C1 segment of cervical spinal cord (tissue), 14 donors: ENCODE measurements at regions not wholly inside any gene's neighbourhood (a gene's known extent, or its start where the extent isn't known, plus 50 kb on each side); places are given as distances from the start of the nearest gene placed in this dataset.
"Not testable (repeated sequence)": the region's sequence is repeated elsewhere in the genome, so short reads cannot be mapped to it uniquely, and the experiment has no call there.

ENCODE experiments used
- DNase-seq, 14 donors: peaks; one replicate each; lab custom pipeline; 2025; lab: John Stamatoyannopoulos, UW

DNA sequence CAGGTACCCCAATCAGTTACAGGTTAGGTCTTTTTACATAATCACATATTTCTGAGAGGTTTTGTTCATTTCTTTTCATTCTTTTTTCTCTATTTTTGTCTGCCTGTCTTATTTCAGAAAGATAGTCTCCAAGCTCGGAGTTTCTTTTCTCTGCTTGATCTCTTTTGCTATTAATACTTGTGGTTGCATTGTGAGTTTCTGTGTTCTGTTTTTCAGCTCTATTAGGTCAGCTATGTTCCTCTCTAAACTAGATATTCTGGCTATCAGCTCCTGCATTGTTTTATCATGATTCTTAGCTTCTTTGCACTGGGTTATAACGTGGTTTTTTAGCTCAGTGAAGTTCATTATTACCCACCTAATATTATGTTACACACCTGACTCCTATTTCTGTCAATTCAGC, 914.1 kb downstream of the TRHDE start:
- no peak for DNase-seq

DNA sequence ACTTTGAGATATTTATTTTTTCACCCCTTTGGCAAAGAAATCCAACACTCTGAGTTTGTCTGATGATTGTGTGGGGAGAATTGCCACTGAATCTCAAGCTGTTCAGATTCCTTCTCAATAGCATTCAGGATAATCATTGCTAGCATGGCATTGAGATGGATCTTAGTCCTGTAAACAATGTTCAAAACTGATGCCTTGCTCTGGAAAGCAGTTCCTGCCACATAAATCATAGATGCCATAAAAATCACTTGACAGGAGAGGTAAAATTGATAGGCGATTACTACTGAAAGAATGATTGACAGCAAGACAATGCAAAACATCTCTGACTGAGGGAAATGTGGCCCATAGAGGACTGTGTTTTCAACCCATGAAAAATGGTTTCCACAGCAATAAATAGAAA, 915.6 kb downstream of the TRHDE start:
- no peak for DNase-seq

DNA sequence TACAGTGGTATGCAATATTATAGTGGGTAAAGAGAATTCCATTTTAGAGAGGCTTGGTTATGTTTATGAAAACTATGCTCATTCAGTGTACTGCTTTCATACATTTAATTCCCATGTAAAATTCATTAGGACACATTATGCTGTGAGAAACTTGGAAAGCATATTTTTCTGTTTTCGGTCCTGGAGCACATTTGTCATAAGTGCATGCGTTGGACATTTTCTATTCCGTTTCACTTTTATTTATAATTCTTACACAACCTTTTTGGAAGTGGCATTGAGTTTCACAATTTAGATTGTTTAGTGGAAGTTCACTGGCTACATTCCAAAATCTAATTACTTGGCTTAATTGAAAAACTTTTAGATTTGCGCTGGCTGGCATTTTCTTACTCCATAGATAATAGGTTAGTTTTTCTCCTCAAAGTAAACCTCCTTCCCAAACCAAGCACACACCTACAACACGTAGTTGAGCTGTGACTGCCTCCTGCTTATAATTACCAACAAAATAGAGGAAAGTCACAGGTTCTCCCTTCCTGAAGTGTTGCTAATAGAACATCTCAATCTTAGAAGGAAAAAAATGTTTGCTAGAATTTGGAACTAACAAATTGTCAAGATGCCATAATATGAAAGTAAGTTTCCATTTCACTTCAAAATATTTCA, 938.5 kb downstream of the TRHDE start:
- no peak for DNase-seq

DNA sequence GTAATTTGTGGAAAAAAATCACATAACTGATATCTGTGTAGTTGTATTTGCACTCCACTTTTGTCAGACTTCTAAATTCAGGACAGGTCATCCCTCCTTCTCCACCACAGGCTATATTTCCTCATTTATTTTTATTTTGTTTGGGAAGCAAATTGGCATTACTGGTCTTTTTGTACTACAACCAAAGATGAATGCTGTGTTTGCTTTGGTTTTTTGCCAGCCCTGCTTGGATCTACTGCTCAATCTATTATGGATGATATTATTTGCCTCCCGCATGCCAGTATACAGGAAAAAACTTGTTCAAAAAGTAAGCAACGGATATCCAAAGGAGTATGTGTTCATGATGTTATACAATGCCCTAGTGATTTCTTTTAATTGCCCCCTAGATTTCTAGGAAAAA, 948.8 kb downstream of the TRHDE start:
- DNase-seq: no peak

DNA sequence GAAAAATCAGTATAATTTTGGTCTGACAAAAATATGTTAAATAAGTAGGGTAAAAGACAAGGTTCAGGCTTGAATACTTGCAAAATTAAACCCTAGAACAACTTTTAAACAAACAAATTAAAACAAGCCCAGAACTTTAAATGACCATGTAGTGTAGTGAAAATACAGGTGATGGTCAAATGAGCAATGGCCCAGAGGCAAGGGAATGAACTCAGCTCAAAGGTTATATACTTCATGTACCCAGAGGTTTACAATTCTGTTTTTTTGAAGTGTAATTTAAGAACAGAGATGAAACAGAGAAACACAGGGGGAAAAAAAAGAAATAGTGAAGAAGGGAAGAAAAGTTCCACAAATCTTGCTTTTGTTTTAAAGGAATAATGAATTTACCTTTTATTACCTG, 949.2 kb downstream of the TRHDE start:
- no peak for DNase-seq

DNA sequence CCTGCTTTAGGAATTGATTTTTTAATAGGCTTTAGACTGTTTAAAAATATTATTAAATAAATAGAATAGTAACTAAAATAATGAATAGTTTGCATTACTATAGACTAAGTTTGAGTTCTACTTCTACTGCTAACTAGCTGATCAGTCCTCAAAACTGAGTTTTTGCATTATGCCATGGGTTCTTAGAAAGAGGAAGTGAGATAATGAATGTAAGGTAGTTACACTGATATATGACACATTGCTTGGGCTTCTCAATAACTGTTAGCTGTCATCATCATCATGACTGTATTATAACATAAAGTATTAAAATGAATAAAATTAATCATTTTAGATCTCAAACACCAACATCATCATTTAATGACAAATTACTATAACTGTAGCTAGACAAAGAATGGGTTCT, 949.7 kb downstream of the TRHDE start:
- DNase-seq: no peak

DNA sequence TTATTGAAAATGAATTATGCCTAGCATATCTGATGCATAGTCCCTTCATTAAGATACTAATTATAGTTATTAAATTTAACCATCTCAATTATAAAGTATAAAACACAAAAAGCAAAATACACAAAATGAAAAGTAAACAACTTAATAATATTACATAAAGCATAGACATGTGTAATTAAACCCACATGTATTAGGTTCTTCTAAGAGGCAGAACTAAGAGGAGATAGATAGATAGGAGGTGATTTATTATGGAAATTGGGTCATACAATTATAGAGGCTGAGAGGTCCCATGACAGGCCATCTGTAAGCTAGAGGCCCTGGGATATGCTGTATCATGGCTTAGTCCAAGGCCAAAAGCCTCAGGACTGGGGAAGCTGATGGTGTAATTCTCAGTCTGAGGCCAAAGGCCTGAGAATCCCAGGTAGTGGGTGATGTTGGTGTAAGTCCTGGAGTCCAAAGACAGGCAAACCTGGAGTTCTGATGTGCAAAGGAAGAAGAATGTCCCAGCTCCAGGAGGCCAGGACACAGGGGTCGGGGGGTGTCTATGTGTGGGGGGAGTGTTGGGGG, 953.3 kb downstream of the TRHDE start:
- no peak for DNase-seq

DNA sequence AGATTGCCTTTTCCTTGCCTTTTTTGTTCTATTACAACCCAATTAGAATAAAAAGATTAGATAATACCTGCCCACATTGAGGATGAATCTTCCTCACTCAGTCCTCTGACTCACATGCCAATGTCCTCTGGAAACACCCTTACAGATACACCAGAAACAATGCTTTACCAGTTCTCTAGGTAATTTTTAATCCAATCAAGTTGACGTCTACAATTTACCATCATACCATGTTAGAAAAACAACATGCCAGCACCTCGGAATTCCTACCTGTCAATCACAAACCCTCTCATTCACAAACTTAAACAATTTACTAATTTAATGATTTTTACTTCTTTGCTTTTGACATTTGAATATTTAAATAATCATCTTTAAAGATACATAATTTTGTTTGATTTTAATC, 953.8 kb downstream of the TRHDE start:
- no peak for DNase-seq

DNA sequence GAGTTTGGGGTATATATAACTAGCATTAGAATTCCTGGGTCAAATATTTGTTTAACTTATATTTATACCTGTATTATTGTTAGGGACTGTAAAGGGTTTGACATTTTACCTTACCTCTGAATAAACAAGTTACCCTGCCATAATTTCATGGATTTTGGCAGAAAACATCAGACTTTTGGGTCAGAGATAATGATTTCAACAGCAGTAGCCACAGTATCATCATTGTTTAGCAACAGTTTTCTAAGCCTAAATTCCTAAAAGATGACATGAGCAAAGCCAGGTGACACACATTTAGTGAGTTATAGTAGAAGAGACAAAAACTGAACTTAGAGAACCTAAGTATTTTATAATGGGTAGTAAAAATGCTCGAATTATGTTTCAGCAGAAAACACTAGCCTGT, 954.4 kb downstream of the TRHDE start:
- DNase-seq: no peak

DNA sequence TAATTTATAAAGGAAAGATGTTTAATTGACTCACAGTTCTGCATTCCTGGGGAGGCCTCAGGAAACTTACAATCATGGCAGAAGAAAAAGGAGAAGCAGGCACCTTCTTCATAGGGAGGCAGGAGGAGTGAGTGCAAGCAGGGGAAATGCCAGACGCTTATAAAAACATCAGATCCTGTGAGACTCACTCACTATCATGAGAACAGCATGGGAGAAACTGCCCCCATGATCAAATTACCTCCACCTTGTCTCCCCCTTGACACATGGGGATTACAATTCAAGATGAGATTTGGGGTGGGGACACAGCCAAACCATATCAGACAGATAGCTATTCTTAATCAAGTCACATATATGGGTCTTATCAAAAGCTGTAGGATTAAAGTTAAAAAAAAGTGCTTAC, 956.7 kb downstream of the TRHDE start:
- DNase-seq: not testable (repeated sequence)

DNA sequence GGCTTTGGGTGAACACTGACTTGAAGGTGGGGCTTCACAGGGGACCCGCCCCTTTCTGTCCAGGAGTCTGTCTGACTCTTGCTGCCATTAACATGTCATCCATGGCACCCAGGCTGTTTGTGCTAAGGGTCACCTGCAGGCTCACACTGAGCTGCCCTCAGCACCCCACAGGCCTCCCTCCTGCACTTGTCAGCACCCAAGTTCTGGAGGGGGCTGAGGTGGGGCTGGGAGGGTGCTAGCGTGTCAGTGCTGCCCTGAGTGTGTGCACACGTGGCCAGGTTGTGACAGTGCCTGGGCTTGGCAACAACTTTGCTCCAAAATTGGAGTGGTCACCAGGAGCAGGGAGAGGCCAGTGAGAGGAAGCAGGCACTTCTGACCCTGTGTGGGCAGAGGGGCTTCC, 963.2 kb downstream of the TRHDE start:
- DNase-seq: no peak

DNA sequence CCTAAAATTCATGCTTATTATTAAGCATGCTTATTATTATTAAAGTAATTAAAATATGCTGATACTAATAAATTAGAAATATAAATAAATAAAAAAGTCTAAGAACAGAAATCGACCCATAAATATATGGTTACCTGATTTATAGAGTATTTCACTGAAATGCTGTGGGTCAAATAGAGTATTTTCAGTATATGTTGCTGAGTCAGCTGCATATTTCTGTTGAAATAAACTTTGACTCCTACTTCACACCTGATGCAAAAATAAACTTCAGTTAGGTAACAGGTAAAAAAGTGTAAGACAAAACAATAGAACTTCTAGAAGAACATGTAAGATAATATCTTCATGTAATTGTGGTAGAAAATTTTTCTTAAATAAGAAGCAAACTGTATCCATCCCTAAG, 967.9 kb downstream of the TRHDE start:
- no peak for DNase-seq

DNA sequence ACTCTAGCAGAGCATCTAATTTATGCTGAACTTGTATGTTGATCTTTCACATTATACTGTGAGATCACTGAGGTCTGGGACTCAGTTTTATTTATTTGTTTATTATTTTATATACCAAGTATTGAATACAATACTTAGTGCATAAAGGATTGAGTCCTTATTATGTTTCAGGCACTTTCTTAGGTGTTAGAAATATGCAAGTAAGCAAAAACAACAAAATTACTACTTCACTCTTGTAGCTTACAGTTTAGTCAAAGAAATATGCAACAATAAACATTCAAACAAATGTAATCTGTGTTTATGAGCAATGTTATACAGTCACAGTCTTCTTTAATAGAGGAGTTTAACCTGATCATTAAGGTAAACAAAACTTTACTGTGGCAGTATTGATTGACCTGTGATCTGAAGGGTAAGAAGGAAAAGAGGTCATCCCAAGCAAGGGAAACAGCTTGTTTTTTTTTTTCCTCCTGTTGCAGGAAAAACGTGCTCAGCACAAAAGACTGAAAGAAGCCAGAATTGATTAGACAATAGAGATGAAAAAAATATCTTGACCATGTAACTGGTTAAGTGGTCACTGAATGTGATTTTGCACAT, 990.7 kb downstream of the TRHDE start:
- no peak for DNase-seq

DNA sequence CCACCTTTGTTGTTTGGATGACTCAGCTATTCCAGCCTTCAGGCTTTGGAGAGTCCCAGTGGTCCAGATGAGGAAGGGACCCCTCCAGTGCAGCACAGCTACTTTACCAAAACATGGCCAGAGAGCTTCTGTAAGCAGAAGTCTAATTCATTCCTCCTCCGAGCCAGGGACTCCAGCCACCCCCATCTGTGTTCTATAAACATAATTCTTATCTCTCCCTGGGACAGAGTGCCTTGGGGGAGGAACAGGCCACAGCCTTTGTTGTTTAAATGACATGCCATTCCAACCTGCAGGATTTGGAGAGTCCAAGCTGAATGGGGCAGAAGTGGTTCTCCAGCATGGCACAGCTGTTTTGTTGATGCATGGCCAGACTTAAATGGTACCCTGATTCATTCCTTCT, 994.0 kb downstream of the TRHDE start:
- no peak for DNase-seq

DNA sequence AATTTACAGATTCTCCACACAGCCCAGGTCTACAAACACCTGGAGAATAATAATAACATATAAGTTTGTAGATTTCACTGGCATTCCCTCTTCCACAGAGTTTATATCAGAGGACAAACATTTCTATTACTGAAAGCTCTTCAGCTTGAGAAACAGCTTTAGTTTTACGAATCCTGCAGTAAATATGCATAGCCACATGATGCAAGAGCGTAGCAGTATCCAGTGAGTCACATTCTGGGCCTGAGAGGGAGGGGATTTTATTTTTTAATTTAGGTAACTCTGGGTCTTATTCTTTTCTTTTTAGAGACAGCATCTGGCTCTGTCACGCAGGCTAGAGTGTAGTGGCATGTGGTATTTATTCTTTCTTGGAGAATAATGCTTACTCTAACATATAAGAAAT, 1002.8 kb downstream of the TRHDE start:
- no peak for DNase-seq

DNA sequence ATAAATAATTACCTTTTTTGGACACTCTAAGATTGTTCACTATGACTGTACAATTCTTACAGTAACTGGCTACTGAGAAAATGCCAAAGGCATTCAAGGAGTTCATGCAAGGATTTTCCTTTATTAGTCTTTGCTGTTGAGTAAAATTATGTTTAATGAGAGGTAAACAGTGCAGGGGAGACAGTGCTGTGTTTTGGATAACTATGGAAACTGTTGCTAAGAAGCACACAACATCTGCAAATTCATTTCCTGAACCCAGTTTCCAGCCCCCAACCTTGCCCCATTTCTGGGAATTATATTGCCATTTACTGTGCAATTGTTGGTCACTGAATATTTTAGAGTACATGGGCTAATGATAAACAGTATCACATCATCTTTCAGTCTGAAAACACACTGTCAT, 1005.8 kb downstream of the TRHDE start:
- no peak for DNase-seq

DNA sequence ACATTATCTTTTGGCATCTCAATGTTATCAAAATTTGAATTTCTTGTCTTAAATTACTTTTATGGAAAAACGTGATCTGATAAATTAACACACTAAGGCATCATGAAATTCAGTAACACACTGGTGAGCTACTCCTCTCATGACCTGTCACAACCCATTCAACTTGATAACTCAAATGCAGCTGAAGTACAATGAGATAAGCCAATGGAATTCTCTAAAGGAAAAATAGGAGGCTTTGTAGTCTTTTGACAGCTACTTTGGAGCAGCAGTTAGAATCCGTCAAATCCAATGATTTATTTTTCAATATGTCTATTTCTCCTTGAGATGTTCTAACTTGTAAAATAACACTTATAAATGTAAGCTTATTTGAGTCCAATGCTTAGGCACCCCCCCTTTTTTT, 1029.4 kb downstream of the TRHDE start:
- DNase-seq: no peak

DNA sequence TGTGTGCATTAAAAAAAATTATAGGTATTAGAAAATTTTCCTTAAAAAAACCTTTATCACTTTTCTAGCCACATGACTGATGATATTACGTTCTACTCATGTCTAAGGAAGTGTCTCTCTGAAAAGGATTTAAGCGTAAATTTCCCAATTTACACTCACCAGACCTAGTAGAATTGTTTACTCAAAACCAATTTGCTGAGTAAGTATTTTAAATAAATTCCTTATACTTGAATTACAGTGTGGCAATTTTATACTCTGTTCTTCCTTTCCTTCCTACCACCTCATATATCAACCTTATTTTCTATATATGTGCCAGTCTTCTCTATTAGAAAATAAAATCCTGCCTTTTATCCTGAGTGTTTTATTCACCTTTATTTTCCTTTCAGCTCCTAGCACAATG, 1035.1 kb downstream of the TRHDE start:
- DNase-seq: no peak

DNA sequence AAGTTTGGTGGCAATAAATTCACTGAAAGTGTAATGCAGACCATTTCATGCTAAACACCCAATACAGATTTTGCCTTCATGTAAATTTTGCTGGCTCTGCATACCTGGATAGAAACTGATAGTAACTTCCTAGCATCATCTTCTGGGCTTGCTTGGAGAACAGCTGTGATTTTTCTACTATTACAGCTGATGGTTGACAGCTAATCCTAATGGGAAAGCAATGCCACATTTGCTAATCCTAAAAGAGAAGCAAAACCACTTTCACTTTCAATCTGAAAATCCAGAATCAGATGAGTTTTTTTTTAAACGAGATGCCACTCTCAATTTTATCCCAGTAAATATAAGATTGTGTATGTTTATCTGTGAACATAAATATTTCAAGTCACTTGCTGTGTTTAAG, 1035.9 kb downstream of the TRHDE start:
- DNase-seq: no peak

DNA sequence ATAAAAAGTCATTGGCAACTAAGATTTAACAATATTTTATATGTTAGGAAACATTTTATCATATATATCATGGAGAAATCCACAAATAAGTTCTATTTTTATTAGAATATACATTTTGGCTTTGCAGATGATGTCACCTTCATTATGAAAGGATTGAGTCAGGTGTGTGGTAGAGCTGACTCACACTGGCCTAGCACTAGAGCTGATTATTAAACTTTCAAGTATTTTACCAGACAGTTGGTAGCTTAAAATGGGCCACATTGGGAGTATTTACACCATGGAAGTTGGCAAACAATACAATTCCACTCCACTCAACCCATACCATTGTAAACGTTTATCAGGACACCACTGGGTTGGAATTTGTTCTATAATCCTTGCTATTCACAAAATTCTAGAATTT, 1036.6 kb downstream of the TRHDE start:
- DNase-seq: no peak

DNA sequence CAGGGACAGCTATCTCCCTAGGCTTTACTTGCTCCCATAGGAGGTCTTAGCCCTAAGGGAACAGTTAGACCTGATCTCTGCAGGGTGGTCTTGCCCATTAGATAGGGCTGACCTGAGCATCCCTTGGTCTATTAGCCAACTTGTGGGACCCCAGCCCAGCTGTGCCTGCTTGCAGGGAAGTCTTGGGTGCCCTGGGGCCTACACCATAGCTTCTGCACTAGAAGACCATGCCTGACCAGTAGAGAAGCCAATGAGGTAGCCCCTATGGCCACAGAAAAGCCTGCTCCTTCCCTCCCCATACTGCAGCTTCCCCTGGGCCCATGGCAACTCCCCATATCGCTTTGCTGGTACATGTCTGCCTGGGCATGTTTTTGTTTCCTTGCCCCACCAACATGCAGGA, 1049.1 kb downstream of the TRHDE start:
- no peak for DNase-seq

DNA sequence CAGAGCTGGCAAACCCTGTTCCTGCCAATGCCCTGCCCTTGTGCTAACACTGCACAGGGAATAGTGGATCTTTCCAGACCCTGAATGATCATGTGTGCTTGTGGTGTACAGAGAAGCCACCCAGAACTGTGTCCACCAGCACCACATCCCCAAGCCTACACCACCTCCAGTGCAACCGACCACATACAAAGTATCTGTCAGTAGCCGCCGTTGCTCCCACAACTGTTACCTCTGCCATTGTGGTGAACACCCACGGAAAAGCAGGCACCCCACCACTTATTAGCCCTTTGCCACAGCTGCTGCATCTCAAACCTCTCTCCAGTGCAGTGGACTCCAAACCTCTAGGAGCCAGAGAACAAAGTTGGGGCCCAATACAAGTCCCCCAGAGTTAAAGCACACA, 1049.6 kb downstream of the TRHDE start:
- no peak for DNase-seq

DNA sequence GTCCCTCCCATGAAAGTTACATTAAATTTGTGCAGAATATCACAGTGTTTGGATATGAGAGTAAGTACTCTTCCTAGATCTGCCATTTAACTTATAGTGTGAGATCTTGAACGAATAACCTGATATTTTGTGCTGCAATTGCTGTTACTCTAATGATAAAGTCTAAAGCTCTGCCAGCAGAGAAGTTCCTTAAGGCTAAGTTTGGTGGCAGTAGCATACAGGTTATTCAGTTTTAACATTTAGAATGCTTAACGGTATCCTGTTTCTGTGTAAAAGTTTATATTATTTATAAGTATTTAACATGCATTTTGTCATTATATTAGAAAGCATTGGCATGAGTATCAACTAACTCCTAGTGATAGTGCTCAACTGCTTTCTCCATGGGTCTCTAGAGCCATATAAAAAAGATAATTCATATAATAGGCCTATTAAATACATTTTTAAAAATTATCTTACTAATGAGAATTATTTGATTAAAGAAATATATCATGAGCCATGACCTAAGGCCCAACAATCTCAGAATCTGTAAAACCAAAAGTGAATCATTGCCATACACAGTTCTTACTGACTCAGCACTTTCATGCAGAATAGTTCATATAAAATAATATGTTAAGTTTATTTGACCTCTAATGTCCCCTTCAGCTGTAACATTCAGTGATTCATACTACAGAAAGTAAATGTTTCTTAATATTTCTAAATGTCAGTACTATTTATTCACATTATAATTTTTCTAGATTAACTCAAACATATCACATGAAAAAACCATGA, 1058.6 kb downstream of the TRHDE start:
- DNase-seq: no peak
